ENCODE measurements at regions not wholly inside any gene's neighbourhood (a gene's known extent, or its start where the extent isn't known, plus 50 kb on each side); places are given as distances from the start of the nearest gene placed in this dataset.

DNA sequence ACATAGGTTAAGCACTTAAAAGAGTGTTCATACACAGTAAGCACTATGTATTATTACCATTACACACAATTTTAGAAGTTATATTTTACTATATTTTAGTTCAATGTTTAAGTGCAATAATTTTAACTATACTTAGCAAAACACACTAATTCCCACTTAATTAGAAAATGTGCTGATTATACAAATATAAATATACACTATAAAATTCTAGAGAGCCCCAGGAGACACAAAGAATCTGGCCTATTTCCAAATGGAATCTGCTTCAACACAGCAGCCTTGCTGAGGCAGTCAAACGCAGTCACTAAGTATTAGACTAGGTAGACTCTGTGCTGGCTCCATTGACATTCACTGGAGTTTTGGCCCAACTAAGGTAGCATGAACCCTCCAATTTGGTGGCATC, 160.9 kb downstream of the CETN3 start:
- no peak for TF ChIP-seq POLR2AphosphoS5 (IDR thresholded peaks at IDR 0.05; ENCODE audit: low read depth, low read length)
- TF ChIP-seq TAF1 (IDR thresholded peaks at IDR 0.05; ENCODE audit: borderline replicate concordance, low read depth, low read length), result no peak

Measured in GM12892 (cell line).